ENCODE measurements at regions not wholly inside any gene's neighbourhood (a gene's known extent, or its start where the extent isn't known, plus 50 kb on each side); places are given as distances from the start of the nearest gene placed in this dataset.
"Not testable (repeated sequence)": the region's sequence is repeated elsewhere in the genome, so short reads cannot be mapped to it uniquely, and the experiment has no call there.

- TF ChIP-seq CTCF (IDR thresholded peaks at IDR 0.05; ENCODE audit: insufficient read depth, low read length); REST (IDR thresholded peaks at IDR 0.05; ENCODE audit: insufficient replicate concordance, low read depth); GABPA (IDR thresholded peaks at IDR 0.05; ENCODE audit: low read depth): not testable (repeated sequence)
Observed at GRCh38 chr3:125840465-125840864, 128.5 kb upstream of the ROPN1B start.
